ENCODE measurements at regions not wholly inside any gene's neighbourhood (a gene's known extent, or its start where the extent isn't known, plus 50 kb on each side); places are given as distances from the start of the nearest gene placed in this dataset.

DNA sequence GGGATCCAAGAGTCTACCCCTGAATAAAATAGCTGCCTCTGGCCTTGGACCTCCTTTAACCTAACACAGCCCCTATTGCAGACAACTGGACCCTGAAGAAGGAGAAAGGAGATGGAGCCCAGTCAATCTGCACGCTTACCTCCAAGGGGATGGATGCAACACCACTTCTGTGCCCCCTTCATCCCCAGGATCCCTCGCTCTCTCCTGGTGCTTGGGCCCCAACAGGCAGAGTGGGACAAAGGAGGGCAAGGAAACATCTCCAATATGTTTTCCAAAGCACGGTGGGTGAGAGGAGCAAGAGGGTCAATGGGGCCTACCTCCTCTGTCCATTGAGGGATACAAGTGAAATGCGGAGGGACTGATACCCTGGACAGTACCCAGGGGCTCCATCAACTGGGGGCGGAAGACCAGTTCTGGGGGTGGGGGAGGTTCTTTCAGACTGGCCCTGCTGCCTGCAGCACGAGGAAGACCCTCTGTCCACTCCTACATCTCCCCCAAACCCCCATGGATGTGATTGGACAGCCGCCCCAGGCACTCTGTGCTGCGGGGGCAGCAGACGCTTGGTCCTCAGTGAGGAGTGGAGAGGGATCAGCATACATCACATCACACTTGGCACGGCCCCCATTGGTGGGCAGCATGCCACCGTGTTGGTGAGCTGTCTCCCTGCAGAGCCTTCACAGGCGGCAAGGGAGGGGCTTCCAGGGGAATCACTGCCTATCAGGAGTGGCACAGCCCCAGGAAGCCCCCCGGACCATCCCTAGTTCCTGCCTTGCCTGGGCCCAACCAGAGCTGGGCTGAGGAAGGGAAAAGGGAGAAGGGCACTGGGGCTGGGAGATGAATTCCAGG lies 70.6 kb downstream of the MRPL14 start:
- Histone ChIP-seq H3K27me3 (ENCODE audit: control insufficient read depth in 1 of 2, insufficient read depth in 2 of 2, low read length in 2 of 2) (no peaks in the 10 kb centered on the region), H3K4me3 (ENCODE audit: low read depth in 1 of 2, low read length in 2 of 2) (no peak overlapping the region), H3K36me3 (ENCODE audit: control insufficient read depth in 1 of 2, insufficient read depth in 2 of 2, low read length in 2 of 2) (no peaks in the 10 kb centered on the region), H3K27ac (ENCODE audit: low read depth, low read length) (no peak overlapping the region), H3K4me1 (ENCODE audit: control insufficient read depth in 1 of 2, insufficient read depth in 2 of 2, low read length in 2 of 2) (peaks cover 14 to 23% of the 10 kb centered on the region in 2 donors), H3K9me3 (ENCODE audit: control insufficient read depth in 1 of 2, low read length in 2 of 2) (no peaks in the 10 kb centered on the region), H3K9ac (ENCODE audit: low read depth in 1 of 2, low read length in 2 of 2) (no peak overlapping the region)

DNA sequence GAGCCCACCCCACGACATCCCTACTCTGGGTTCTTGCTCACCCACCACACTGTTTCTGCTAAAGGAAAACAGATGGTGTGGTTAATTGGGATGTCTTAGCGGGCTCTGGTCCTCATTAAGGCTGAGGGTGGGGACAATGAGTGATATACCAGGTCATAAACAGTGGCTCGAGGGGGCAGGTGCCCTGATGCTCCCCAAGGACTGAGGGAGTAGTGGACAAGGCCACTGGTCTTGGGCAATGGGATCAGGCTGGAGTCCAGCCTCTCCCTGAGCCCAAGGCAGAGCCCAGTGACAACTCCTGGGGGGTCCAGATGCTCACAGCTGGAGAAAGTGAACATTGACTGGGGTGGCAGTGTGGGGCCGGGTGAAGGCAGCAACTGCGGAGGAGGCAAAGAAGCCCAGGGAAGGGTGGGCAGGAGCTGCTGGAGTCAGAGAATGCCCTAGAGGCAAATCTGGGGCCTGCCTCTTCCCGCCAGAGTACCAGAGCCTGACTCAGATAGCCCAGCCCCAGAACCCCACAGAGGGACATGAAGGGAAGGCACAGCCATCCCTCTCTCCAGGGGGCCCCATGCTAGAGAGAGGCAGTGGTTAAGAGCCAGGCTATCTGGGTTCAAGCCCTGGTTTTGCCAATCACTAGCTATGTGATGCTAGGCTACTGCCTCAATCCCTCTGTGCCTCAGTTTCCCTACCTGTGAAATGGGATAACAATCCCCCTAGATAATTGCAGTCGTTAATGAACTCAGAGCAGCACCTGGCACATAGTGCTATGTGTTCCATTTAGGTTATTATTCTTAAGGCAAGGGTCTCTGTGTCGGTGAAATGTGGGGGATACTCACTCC lies 72.3 kb downstream of the MRPL14 start:
- H3K4me3 ChIP-seq (ENCODE audit: low read depth in 1 of 2, low read length in 2 of 2), result no peak overlapping the region
- peaks cover 22 to 23% of the 10 kb centered on the region in 2 donors for H3K4me1 ChIP-seq (ENCODE audit: control insufficient read depth in 1 of 2, insufficient read depth in 2 of 2, low read length in 2 of 2)
- no peaks in the 10 kb centered on the region for H3K27me3 ChIP-seq (ENCODE audit: control insufficient read depth in 1 of 2, insufficient read depth in 2 of 2, low read length in 2 of 2)
- no peaks in the 10 kb centered on the region for H3K36me3 ChIP-seq (ENCODE audit: control insufficient read depth in 1 of 2, insufficient read depth in 2 of 2, low read length in 2 of 2)
- H3K9ac ChIP-seq (ENCODE audit: low read depth in 1 of 2, low read length in 2 of 2), result no peak overlapping the region
- no peak overlapping the region for H3K27ac ChIP-seq (ENCODE audit: low read depth, low read length)
- no peaks in the 10 kb centered on the region for H3K9me3 ChIP-seq (ENCODE audit: control insufficient read depth in 1 of 2, low read length in 2 of 2)

DNA sequence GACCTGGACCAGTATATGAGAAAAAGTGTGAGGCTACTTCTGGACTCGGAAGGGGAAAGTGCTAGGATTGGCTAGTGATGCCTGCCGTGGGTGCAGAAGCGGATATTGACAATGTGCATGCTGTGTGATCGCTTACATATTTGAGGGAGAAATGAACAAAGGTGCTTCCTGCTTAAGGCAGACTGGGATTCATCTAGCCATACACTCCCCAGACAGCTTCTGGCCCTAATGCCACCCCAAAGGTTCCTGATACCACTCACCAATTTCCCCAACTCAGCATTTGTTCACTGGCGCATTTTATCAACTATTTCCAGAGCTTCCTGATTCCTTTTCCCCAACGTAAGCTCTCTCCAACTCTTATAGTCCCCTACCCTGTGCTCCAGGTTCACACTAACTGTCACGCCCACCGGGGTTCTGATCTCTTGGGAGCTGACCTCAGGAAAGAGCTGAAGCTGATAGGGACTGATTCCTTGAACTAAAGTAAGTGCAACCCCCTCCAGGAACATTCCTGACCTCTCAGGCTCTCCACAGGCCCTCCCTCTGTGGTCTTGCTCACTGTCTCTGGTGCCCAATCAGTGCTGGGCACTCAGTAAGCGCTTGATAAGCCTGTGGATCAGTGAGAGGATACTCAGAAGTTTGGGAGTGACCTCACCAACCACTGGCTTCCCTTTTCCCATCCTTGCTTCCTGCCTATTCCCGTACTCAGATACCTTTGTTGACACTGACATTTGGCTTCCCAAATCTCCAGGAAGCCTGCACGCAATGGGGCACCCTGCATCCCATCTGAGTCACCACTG lies 73.3 kb downstream of the MRPL14 start:
- peaks cover 17 to 27% of the 10 kb centered on the region in 2 donors for H3K4me1 ChIP-seq (ENCODE audit: control insufficient read depth in 1 of 2, insufficient read depth in 2 of 2, low read length in 2 of 2)
- H3K4me3 ChIP-seq (ENCODE audit: low read depth in 1 of 2, low read length in 2 of 2), result no peak overlapping the region
- H3K27ac ChIP-seq (ENCODE audit: low read depth, low read length), result no peak overlapping the region
- H3K27me3 ChIP-seq (ENCODE audit: control insufficient read depth in 1 of 2, insufficient read depth in 2 of 2, low read length in 2 of 2), result no peaks in the 10 kb centered on the region
- H3K9ac ChIP-seq (ENCODE audit: low read depth in 1 of 2, low read length in 2 of 2), result no peak overlapping the region
- no peaks in the 10 kb centered on the region for H3K36me3 ChIP-seq (ENCODE audit: control insufficient read depth in 1 of 2, insufficient read depth in 2 of 2, low read length in 2 of 2)
- no peaks in the 10 kb centered on the region for H3K9me3 ChIP-seq (ENCODE audit: control insufficient read depth in 1 of 2, low read length in 2 of 2)

- no peaks in the 10 kb centered on the region for H3K27me3 ChIP-seq (ENCODE audit: control insufficient read depth in 1 of 2, insufficient read depth in 2 of 2, low read length in 2 of 2)
- peaks cover 13 to 24% of the 10 kb centered on the region in 2 donors for H3K4me1 ChIP-seq (ENCODE audit: control insufficient read depth in 1 of 2, insufficient read depth in 2 of 2, low read length in 2 of 2)
- H3K27ac ChIP-seq (ENCODE audit: low read depth, low read length), result no peak overlapping the region
- no peak overlapping the region for H3K4me3 ChIP-seq (ENCODE audit: low read depth in 1 of 2, low read length in 2 of 2)
- no peaks in the 10 kb centered on the region for H3K9me3 ChIP-seq (ENCODE audit: control insufficient read depth in 1 of 2, low read length in 2 of 2)
- no peak overlapping the region for H3K9ac ChIP-seq (ENCODE audit: low read depth in 1 of 2, low read length in 2 of 2)
- H3K36me3 ChIP-seq (ENCODE audit: control insufficient read depth in 1 of 2, insufficient read depth in 2 of 2, low read length in 2 of 2), result no peaks in the 10 kb centered on the region
Observed at GRCh38 chr6:44053106-44053756, 74.0 kb downstream of the MRPL14 start.

DNA sequence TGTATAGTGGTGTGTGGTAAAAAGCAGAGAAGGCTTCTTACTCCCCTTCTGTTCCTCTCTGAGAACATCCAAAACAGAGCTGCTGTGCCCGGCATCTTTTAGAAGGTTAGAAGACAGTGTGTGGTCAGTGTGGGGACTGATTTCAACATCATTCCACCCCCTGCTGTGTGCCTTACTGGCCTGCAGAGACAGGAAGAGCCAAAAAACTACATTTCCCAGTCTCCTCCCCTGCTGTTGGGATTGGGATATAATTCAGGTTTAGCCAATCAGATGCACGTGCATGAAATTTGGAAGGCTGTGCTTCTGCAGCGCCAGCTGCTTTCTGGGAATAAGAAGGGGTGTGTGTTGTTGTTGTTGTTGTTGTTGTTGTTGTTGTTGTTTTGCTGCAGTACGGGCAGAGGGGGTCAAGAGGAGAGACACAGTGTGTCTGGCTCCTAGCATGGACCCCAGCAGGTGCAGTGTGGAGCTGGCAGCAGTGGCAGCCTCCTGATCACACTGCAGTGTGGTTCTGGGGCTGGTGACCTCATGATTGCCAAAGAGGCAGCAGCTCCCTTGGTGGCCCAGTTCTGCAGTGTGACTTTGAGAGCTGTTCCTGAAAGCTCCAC lies 74.7 kb downstream of the MRPL14 start:
- peaks cover 7 to 21% of the 10 kb centered on the region in 2 donors for H3K4me1 ChIP-seq (ENCODE audit: control insufficient read depth in 1 of 2, insufficient read depth in 2 of 2, low read length in 2 of 2)
- H3K9me3 ChIP-seq (ENCODE audit: control insufficient read depth in 1 of 2, low read length in 2 of 2), result no peaks in the 10 kb centered on the region
- H3K9ac ChIP-seq (ENCODE audit: low read depth in 1 of 2, low read length in 2 of 2), result no peak overlapping the region
- H3K27ac ChIP-seq (ENCODE audit: low read depth, low read length), result no peak overlapping the region
- H3K4me3 ChIP-seq (ENCODE audit: low read depth in 1 of 2, low read length in 2 of 2), result no peak overlapping the region
- H3K36me3 ChIP-seq (ENCODE audit: control insufficient read depth in 1 of 2, insufficient read depth in 2 of 2, low read length in 2 of 2), result no peaks in the 10 kb centered on the region
- no peaks in the 10 kb centered on the region for H3K27me3 ChIP-seq (ENCODE audit: control insufficient read depth in 1 of 2, insufficient read depth in 2 of 2, low read length in 2 of 2)

DNA sequence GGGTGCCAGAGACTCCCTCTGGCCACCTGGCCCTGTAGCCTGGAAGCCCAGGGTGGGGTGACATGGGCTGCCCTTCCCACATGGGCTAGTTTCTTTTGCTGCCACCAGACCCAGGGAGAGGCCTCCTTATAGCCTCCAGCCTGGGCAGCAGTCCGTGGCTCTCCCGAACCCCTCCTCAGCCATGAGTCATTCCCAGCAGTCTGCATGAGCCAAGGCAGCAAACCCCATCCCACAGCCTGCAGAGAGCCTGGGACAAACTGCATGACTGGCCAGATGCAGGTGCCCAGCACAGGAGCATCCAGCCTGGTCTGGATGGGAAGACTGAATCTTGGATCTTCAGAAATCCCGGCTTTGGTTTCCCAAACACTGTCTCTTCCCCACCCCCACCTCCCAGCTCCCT lies 75.7 kb downstream of the MRPL14 start:
- Histone ChIP-seq H3K36me3 (ENCODE audit: control insufficient read depth in 1 of 2, insufficient read depth in 2 of 2, low read length in 2 of 2) (no peaks in the 10 kb centered on the region), H3K9ac (ENCODE audit: low read depth in 1 of 2, low read length in 2 of 2) (no peak overlapping the region), H3K4me1 (ENCODE audit: control insufficient read depth in 1 of 2, insufficient read depth in 2 of 2, low read length in 2 of 2) (peaks cover 7 to 19% of the 10 kb centered on the region in 2 donors), H3K27ac (ENCODE audit: low read depth, low read length) (no peak overlapping the region), H3K27me3 (ENCODE audit: control insufficient read depth in 1 of 2, insufficient read depth in 2 of 2, low read length in 2 of 2) (no peaks in the 10 kb centered on the region), H3K9me3 (ENCODE audit: control insufficient read depth in 1 of 2, low read length in 2 of 2) (no peaks in the 10 kb centered on the region), H3K4me3 (ENCODE audit: low read depth in 1 of 2, low read length in 2 of 2) (no peak overlapping the region)

GRCh38 chr6:44050872-44051505 lies 76.3 kb downstream of the MRPL14 start:
- Histone ChIP-seq H3K9me3 (ENCODE audit: control insufficient read depth in 1 of 2, low read length in 2 of 2) (no peaks in the 10 kb centered on the region), H3K4me3 (ENCODE audit: low read depth in 1 of 2, low read length in 2 of 2) (no peak overlapping the region), H3K4me1 (ENCODE audit: control insufficient read depth in 1 of 2, insufficient read depth in 2 of 2, low read length in 2 of 2) (peaks cover 7 to 19% of the 10 kb centered on the region in 2 donors), H3K9ac (ENCODE audit: low read depth in 1 of 2, low read length in 2 of 2) (no peak overlapping the region), H3K27ac (ENCODE audit: low read depth, low read length) (no peak overlapping the region), H3K27me3 (ENCODE audit: control insufficient read depth in 1 of 2, insufficient read depth in 2 of 2, low read length in 2 of 2) (no peaks in the 10 kb centered on the region), H3K36me3 (ENCODE audit: control insufficient read depth in 1 of 2, insufficient read depth in 2 of 2, low read length in 2 of 2) (no peaks in the 10 kb centered on the region)

- Histone ChIP-seq H3K27me3 (ENCODE audit: control insufficient read depth in 1 of 2, insufficient read depth in 2 of 2, low read length in 2 of 2) (no peaks in the 10 kb centered on the region), H3K9ac (ENCODE audit: low read depth in 1 of 2, low read length in 2 of 2) (no peak overlapping the region), H3K4me1 (ENCODE audit: control insufficient read depth in 1 of 2, insufficient read depth in 2 of 2, low read length in 2 of 2) (peaks cover 7 to 19% of the 10 kb centered on the region in 2 donors), H3K4me3 (ENCODE audit: low read depth in 1 of 2, low read length in 2 of 2) (no peak overlapping the region), H3K27ac (ENCODE audit: low read depth, low read length) (no peak overlapping the region), H3K9me3 (ENCODE audit: control insufficient read depth in 1 of 2, low read length in 2 of 2) (no peaks in the 10 kb centered on the region), H3K36me3 (ENCODE audit: control insufficient read depth in 1 of 2, insufficient read depth in 2 of 2, low read length in 2 of 2) (no peaks in the 10 kb centered on the region)
Observed at GRCh38 chr6:44049989-44050871, 77.0 kb downstream of the MRPL14 start.

Measured in duodenal mucosa (tissue), 2 donors.